A673 (cell line): ENCODE measurements at regions not wholly inside any gene's neighbourhood (a gene's known extent, or its start where the extent isn't known, plus 50 kb on each side); places are given as distances from the start of the nearest gene placed in this dataset.
"Not testable (repeated sequence)": the region's sequence is repeated elsewhere in the genome, so short reads cannot be mapped to it uniquely, and the experiment has no call there.

Source experiments
- BruUV-seq: library from RNA; stranded (reverse); fragments of 400-500 nt; replicated peaks from 2 replicates; lab custom pipeline; 2021; lab: Mats Ljungman, UMichigan
- CTCF ChIA-PET: fragments of 300-600 bp; sonication (Branson Sonifier 250); formaldehyde crosslinking; loops from one replicate; lab custom pipeline; 2022; ENCODE audit warnings: antibody characterized with exemption; lab: Charles Lee
- POLR2A ChIA-PET: fragments of 300-600 bp; sonication (Branson Sonifier 250); formaldehyde crosslinking; loops from one replicate; lab custom pipeline; 2022; ENCODE audit warnings: antibody characterized with exemption; ENCODE audit not compliant: low non-redundant PET; lab: Charles Lee
- DNase-seq: peaks from one replicate; pipeline ENCODE4 v3.0.0-alpha.2; 2015; ENCODE audit warnings: low spot score
- H3K27ac ChIP-seq: fragments of 200-600 bp; sonication (generic); 2 replicates; pipeline ENCODE4 v1.5.1; 2016; ENCODE audit warnings: mixed run types, low read depth, mild to moderate bottlenecking, mixed read lengths, antibody characterized with exemption, low read length; ENCODE audit not compliant: poor library complexity, severe bottlenecking
- H3K27me3 ChIP-seq: fragments of 200-600 bp; sonication (generic); replicated peaks from 2 replicates; pipeline ENCODE4 v1.6.1; 2017; ENCODE audit warnings: mixed run types, low read depth, mild to moderate bottlenecking, mixed read lengths, antibody characterized with exemption, low read length; ENCODE audit not compliant: insufficient read depth, poor library complexity
- H3K36me3 ChIP-seq: fragments of 200-600 bp; sonication (generic); 2 replicates; pipeline ENCODE4 v1.6.1; 2016; ENCODE audit warnings: mixed run types, mild to moderate bottlenecking, mixed read lengths, antibody characterized with exemption, low read length; ENCODE audit not compliant: insufficient read depth, poor library complexity, severe bottlenecking
- H3K4me1 ChIP-seq: fragments of 200-600 bp; sonication (generic); 2 replicates; pipeline ENCODE4 v1.6.1; 2017; ENCODE audit warnings: mixed run types, mild to moderate bottlenecking, mixed read lengths, antibody characterized with exemption, low read length; ENCODE audit not compliant: insufficient read depth, poor library complexity, severe bottlenecking
- H3K4me3 ChIP-seq: fragments of 200-600 bp; sonication (generic); 2 replicates; pipeline ENCODE4 v1.5.1; 2016; ENCODE audit warnings: low read depth, mixed run types, mild to moderate bottlenecking, mixed read lengths, low read length; ENCODE audit not compliant: poor library complexity, severe bottlenecking
- H3K9me3 ChIP-seq: fragments of 200-600 bp; sonication (generic); 2 replicates; pipeline ENCODE4 v1.6.1; 2016; ENCODE audit warnings: mixed run types, low read depth, mild to moderate bottlenecking, mixed read lengths, antibody characterized with exemption, low read length; ENCODE audit not compliant: poor library complexity, severe bottlenecking
- CTCF ChIP-seq: fragments of 300-800, 200-600 bp; sonication (generic); conservative IDR thresholded peaks from 2 replicates; pipeline ENCODE4 v1.5.1; 2017; ENCODE audit warnings: low read depth, mild to moderate bottlenecking, antibody characterized with exemption, low read length, moderate library complexity, mixed read lengths
- EZH2 ChIP-seq: fragments of 200-600 bp; sonication (generic); IDR thresholded peaks from 2 replicates; pipeline ENCODE4 v1.6.1; 2017; ENCODE audit warnings: borderline replicate concordance, low read depth, mild to moderate bottlenecking, mixed read lengths, antibody characterized with exemption, low read length; ENCODE audit not compliant: poor library complexity, severe bottlenecking
- intact Hi-C: fragments of 100-400 bp; cut with micrococcal nuclease; formaldehyde crosslinking; loops from one replicate; pipeline ENCODE4 v1.10.0; 2022; ENCODE audit not compliant: unreplicated experiment

- intact Hi-C loops = no loop called here
- no peak overlapping the region for H3K4me3 ChIP-seq
- TF ChIP-seq CTCF (no peak), EZH2 (no peak)
- BruUV-seq = no TSS peak
- no peaks in the 10 kb centered on the region for H3K27me3 ChIP-seq
- H3K9me3 ChIP-seq = no peaks in the 10 kb centered on the region
- ChIA-PET POLR2A (no interaction called here), CTCF (no interaction called here)
- no peak overlapping the region for H3K27ac ChIP-seq
- no peak for DNase-seq
- no peaks in the 10 kb centered on the region for H3K36me3 ChIP-seq
- H3K4me1 ChIP-seq = no peaks in the 10 kb centered on the region
Observed at GRCh38 chr18:14969500-14969899, 221.5 kb downstream of the ANKRD30B start.

DNA sequence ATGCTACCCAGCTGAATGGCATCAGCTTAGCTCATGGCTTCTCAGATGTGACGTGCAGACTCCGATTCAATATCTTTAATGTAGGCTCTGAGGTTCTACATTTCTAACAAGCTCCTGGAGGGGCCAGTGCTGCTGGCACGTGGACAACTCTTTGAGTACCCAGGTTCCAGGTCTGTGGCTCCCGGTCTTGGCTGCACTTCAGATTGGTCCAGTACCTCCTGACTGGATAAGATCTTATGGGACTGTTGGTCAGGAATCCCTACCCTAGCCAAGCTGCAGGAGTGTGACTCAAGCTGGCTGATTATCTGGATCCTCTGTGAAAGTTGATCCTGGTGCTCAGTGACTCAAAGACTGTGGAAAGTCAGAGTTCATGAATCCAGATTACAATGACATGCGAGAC is 222.1 kb downstream of the ANKRD30B start:
- Histone ChIP-seq H3K36me3 (no peaks in the 10 kb centered on the region), H3K4me1 (no peaks in the 10 kb centered on the region), H3K9me3 (no peaks in the 10 kb centered on the region), H3K27me3 (no peaks in the 10 kb centered on the region), H3K4me3 (no peak overlapping the region), H3K27ac (no peak overlapping the region)
- CTCF ChIA-PET = no interaction called here
- intact Hi-C loops = no loop called here
- POLR2A ChIA-PET = no interaction called here
- TF ChIP-seq EZH2 (no peak), CTCF (no peak)
- no peak for DNase-seq
- BruUV-seq = no TSS peak

- TF ChIP-seq CTCF (no peak), EZH2 (no peak)
- POLR2A ChIA-PET = no interaction called here
- Histone ChIP-seq H3K27me3 (no peaks in the 10 kb centered on the region), H3K4me1 (no peaks in the 10 kb centered on the region), H3K36me3 (no peaks in the 10 kb centered on the region), H3K27ac (no peak overlapping the region), H3K4me3 (no peak overlapping the region), H3K9me3 (no peaks in the 10 kb centered on the region)
- intact Hi-C loops = no loop called here
- no TSS peak for BruUV-seq
- CTCF ChIA-PET = no interaction called here
- no peak for DNase-seq
Observed at GRCh38 chr18:14971461-14972185, 223.7 kb downstream of the ANKRD30B start.

DNA sequence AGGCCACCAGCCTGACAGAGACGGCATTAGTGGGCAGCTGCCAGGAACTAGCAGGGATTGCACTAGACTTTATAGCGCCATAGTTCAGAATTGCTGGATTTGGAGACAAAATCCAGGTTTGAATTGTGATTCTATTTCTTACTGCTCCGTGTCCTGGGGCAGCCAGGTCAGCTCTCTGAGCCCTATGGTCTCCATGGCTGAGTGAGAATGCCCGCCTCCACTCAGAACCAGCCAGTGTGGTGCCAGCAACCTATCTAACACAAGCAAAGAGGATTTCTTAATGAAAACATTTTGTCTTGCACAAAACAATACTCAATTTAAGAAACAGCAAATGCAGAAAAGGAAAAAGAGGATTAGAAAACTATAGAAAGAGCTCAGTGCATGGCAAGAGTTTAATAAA is 225.4 kb downstream of the ANKRD30B start:
- DNase-seq, H3K4me1 ChIP-seq, H3K27ac ChIP-seq, H3K36me3 ChIP-seq, POLR2A ChIA-PET, H3K4me3 ChIP-seq, H3K27me3 ChIP-seq, BruUV-seq, intact Hi-C loops, CTCF ChIA-PET, H3K9me3 ChIP-seq: not testable (repeated sequence)
